WI38 (cell line): ENCODE measurements at regions not wholly inside any gene's neighbourhood (a gene's known extent, or its start where the extent isn't known, plus 50 kb on each side); places are given as distances from the start of the nearest gene placed in this dataset.

Experiments
- H3K4me3 ChIP-seq: 2 replicates; pipeline ENCODE4 v1.5.1; 2011; ENCODE audit warnings: low read depth, mild to moderate bottlenecking, control low read depth, low read length
- TF ChIP-seq, protein P1 (sequence below): IDR thresholded peaks from 2 replicates; pipeline ENCODE4 v1.5.1; 2012; ENCODE audit warnings: low read depth, mild to moderate bottlenecking, control low read depth, low read length

- no peak overlapping the region for H3K4me3 ChIP-seq
- TF ChIP-seq, protein P1, sequence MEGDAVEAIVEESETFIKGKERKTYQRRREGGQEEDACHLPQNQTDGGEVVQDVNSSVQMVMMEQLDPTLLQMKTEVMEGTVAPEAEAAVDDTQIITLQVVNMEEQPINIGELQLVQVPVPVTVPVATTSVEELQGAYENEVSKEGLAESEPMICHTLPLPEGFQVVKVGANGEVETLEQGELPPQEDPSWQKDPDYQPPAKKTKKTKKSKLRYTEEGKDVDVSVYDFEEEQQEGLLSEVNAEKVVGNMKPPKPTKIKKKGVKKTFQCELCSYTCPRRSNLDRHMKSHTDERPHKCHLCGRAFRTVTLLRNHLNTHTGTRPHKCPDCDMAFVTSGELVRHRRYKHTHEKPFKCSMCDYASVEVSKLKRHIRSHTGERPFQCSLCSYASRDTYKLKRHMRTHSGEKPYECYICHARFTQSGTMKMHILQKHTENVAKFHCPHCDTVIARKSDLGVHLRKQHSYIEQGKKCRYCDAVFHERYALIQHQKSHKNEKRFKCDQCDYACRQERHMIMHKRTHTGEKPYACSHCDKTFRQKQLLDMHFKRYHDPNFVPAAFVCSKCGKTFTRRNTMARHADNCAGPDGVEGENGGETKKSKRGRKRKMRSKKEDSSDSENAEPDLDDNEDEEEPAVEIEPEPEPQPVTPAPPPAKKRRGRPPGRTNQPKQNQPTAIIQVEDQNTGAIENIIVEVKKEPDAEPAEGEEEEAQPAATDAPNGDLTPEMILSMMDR = no peak
Observed at GRCh38 chr12:75960954-75961661, 70.5 kb downstream of the PHLDA1 start.

GRCh38 chr12:75960086-75960910 is 71.3 kb downstream of the PHLDA1 start:
- no peak overlapping the region for H3K4me3 ChIP-seq
- TF ChIP-seq, protein P1 = no peak

- H3K4me3 ChIP-seq = no peak overlapping the region
- TF ChIP-seq, protein P1 = no peak
Observed at GRCh38 chr12:75959506-75959905, 72.1 kb downstream of the PHLDA1 start.

DNA sequence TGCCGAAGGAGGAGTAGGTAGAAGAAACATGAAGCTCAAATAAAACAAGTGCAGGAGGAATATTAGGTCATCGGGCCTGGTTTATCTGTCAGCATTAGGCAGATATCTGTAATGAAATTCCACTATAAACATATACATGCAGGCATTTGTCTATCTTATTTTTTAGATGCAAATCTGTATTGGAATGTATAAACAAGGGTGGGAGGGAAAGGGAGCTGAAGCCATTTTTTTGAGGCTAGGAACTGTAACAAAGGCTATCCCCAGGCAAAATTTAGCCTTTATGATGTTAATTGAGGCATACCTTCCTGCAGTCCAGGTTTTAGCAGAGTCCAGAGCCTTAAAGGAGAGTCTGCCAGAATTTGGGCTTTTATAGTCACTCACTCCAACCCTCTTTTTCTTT is 72.5 kb downstream of the PHLDA1 start:
- no peak overlapping the region for H3K4me3 ChIP-seq
- TF ChIP-seq, protein P1 = no peak

- H3K4me3 ChIP-seq = no peak overlapping the region
- TF ChIP-seq, protein P1 = no peak
Observed at GRCh38 chr12:75955251-75955650, 76.3 kb downstream of the PHLDA1 start.

DNA sequence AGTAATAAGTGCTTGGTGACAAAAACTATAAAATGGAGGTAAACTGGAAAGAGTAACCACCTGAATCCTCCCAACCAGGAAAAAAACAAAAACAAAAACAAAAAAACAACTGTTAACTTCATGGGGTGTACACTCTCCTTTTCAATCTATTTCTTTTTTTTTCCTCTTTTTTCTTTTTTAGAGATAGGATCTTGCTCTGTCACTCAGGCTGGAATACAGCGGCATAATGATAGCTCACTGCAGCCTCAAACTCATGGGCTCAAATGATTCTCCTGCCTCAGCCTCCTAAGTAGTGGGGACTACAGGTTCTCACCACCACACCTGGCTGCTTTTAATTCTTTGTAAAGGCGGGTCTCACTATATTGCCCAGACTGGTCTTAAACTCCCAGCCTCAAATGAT is 76.8 kb downstream of the PHLDA1 start:
- no peak overlapping the region for H3K4me3 ChIP-seq
- TF ChIP-seq, protein P1 = no peak

DNA sequence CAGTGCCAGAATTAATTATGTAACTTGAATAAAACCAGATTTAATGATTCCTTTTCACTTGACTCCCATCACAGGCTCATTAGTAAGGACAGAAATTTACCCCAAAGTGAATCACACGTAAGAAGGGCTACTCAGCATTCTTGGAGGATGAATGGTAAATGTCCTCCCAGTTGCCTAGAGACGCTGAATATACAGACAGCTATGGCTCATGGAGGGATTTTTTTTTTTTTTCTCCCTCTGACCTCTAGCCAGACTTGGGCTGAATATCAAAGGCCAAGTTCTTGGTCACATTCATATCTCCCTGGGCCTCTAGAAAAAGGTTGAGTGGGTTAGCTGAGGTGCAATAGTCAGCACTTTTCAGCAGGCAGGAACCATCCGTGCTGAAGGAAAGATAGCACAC is 77.5 kb downstream of the PHLDA1 start:
- no peak overlapping the region for H3K4me3 ChIP-seq
- TF ChIP-seq, protein P1 = no peak
